D341Med (cell line): ENCODE measurements at regions not wholly inside any gene's neighbourhood (a gene's known extent, or its start where the extent isn't known, plus 50 kb on each side); places are given as distances from the start of the nearest gene placed in this dataset.

Experiments used
- DNase-seq: peaks from one replicate; pipeline ENCODE4 v3.0.0; 2012; ENCODE audit warnings: low spot score

- DNase-seq = no peak
Measured at GRCh38 chr18:50444539-50444938, 69.7 kb downstream of the SKA1 start.

DNA sequence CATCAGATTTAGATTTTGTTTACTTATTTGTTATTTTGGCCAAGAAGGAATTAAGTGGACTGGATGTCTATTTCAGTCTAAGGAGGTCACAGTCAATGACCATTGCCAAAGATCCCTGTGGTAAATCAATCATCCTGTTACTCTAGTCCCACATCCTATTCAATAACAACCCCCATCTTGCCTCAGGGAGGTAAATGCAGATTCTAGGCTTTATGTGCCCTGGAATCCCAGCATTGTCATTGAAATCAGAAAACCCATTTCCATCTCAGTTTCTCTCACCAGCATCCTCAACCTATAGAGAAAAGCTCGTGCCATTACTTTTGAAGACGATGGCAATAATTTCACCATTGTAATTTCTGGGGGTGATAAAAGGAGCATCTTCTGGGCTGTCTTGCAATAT, 71.8 kb downstream of the SKA1 start:
- no peak for DNase-seq

DNA sequence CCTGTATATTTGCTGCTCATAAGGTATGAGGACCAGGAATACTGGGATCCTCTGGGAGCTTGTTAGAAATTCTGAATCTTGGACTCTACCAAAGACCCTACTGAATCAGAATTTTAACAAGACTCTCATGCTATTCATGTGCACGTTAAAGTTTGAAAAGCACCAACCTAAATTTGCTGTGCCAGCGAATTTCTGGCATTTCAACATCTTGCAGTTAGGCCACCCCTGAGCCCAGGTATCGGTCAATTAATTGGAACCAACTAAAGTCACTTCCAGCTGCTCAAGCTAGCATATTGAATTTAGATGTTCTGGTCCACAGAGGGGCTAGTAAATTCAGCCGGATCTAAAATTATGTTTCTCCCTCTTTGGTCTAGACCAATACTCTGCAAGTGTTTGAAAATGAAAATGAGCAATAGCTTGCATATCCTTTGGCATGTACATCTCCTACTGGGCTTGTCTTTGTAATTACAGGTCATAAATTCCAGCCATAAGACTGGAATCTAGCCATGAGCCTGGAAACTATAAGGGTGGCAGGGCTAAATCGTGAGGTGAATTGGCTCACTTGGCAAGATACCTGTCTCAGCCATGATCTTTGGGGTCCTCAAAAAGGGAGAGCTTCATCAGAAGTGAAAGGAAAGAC, 72.4 kb downstream of the SKA1 start:
- DNase-seq = no peak

DNA sequence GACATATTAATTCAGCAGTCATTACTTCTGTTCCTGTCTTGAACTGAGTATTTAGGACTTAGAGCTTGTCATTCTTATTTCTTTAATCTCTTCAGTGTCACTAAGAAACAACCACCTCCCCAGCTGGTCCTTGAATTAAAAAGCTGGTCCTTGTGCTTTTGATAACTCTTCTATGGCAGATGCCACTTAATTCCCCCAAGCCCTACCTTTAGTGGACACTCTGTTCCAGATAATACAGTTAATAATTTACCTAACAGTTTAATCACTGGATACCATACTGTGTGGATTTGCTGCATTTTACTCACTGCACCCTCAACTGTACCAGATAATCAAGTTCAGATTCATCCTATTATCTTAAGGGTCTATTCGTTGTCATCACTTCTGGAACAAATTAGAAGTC, 73.1 kb downstream of the SKA1 start:
- no peak for DNase-seq

DNA sequence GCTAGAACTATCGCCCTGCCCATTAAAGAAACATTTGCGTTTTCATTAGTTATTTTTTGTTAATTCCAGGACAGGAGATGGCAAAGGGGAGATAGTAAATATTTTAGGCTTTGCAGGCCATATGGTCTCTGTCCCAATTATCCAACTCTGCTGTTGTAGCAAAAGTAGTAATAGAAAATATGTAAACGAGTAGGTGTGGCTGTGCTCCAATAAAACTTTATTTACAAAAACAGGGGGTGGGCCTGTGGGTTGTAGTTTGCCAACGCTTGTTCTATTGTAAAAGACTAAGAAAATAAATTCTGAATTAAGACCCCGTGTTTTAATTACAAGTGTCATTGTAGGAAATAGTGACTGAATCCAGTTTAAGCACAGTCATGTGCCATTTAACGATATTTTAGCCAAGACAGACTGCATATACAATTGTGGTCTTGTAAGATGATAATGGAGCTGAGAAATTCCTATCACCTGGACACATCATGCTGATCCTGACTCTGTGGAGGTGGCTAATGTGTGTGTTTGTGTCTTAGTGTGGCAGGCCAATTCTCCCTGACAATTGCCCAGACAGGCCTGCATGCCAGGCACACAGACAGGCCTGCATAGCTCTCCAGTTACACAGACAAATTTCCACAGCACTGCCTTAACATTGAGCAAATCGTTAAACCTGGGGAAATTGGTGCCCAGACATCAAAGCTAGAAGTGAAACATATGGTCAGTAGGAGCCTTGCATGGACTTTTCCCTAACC, 76.4 kb downstream of the SKA1 start:
- DNase-seq = no peak

DNA sequence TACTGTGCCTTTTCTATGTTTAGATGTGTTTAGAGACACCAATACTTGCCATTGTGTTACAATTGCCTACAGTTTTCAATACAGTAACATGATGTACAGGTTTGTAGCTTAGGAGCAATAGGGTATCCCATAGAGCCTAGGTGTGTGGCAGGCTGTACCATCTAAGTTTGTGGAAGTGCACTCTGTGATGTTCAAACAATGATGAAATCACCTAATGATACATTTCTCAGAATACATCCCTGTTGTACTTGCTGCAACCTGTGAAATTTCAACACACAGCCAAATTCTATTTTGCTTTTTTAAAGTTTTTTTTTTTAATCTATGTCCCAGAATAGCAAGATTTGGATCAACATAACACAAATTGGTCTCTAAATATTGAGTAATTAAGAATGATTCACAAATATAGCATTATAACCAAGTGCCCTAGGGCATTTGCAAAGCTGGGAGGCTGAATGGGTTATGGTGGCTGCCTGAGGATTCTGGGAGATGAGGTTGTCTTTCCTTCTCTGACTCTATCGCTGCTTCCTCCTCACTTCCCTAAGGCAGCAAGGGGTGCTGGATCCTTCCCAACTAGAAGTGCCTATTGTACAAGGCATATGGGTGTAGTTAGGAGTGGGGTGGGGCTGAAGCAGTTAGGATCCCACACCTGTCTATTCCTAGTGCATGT, 78.3 kb downstream of the SKA1 start:
- no peak for DNase-seq

DNA sequence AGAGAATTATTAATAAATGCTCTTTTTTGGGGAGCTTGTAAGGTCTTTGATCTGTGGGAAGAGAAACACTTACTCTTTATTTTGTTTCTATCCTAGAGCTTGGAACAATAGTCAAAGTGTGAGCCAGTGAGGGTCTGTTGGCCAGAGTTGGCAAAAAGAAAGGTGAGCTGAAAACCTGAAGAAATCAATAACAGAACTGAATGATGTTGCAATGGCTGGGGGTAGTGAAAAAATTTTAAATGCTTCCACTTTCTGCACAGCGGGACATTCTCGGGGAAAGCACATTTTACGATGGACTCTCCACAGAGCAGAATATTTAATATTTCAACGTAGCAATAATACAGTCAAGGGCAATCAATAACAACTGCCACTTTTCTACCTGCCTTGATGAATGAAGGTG, 78.9 kb downstream of the SKA1 start:
- no peak for DNase-seq

DNA sequence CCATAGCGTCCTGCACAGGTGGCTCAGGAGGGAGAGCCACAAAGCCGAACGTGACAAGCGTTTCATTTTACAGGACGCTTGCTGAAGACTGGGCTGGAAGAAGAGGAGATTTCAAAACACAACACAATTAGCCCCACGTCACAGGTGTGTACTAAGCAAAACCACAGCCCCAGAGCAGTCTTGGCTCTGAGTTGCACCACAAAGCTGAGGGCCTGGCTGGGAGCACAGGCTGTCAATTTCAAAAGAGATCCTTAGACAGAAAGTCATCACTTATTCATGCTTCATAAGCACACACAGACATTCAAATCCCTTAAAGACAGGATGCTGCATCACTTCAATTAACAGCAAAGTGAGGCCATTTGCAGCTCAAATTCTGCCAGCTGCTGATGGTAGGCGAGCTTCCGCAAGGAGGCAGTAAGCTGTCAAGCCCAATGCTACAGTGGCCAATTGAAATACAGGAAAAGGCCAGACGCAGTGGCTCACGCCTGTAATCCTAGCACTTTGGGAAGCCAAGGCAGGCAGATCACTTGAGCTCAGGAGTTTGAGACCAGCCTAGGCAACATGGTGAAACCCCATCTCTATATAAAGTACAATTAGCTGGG, 79.6 kb downstream of the SKA1 start:
- DNase-seq = no peak

DNA sequence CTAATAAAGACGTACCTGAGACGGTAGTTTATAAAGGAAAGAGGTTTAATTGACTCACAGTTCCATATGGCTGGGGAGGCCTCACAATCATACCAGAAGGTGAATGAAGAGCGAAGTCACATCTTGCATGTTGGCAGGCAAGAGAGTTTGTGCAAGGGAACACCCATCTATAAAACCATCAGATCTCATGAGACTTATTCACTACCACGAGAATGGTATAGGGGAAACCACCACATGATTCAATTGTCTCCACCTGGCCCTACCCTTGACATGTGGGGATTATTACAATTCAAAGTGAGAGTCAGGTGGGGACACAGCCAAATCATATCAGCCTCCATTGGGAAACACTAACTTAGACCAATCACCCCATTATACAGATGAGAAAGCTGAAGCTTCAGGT, 81.4 kb downstream of the SKA1 start:
- DNase-seq = no peak

GRCh38 chr18:50457639-50458038, 82.8 kb downstream of the SKA1 start:
- DNase-seq = no peak

GRCh38 chr18:50458366-50458765, 83.5 kb downstream of the SKA1 start:
- no peak for DNase-seq

- DNase-seq = no peak
Measured at GRCh38 chr18:50458796-50459195, 84.0 kb downstream of the SKA1 start.

- DNase-seq = no peak
Measured at GRCh38 chr18:50460062-50460461, 85.2 kb downstream of the SKA1 start.

DNA sequence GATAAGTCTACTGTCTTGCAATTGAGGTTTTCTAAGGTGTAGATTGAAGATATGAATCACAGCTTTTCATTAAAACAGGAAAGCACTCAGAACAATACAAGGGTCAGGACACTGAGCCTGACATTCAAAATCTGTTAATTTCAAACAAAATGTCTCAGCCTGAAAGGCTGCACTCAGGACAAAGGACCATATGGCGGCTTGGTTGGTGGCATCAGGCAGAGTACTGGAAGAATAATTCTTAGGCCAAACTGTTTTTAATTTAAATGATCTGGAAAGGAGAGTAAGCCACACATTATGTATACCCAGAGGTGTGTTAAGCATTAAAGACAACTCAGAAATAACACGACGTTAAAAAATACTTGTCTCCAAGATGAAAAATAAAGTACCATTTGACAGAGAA, 85.9 kb downstream of the SKA1 start:
- DNase-seq = no peak

DNA sequence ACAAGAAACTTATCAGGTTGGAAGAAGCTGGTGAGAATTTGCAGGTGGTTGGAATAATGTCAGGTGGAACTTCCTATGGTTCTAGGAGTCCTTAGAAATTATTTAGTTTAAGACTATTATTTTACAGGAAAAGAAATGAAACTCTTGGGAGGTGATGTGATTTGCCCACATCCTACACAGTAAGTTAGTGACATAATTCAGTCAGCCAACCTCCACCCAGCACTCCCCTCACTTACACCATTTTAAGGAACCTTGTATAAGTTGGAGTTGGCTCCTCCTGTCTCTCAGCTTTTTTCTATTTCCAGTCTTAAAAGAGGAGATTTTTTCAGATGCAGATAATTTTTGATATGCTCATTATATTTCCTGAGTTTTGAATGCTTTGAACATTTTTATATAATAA, 86.4 kb downstream of the SKA1 start:
- no peak for DNase-seq

DNA sequence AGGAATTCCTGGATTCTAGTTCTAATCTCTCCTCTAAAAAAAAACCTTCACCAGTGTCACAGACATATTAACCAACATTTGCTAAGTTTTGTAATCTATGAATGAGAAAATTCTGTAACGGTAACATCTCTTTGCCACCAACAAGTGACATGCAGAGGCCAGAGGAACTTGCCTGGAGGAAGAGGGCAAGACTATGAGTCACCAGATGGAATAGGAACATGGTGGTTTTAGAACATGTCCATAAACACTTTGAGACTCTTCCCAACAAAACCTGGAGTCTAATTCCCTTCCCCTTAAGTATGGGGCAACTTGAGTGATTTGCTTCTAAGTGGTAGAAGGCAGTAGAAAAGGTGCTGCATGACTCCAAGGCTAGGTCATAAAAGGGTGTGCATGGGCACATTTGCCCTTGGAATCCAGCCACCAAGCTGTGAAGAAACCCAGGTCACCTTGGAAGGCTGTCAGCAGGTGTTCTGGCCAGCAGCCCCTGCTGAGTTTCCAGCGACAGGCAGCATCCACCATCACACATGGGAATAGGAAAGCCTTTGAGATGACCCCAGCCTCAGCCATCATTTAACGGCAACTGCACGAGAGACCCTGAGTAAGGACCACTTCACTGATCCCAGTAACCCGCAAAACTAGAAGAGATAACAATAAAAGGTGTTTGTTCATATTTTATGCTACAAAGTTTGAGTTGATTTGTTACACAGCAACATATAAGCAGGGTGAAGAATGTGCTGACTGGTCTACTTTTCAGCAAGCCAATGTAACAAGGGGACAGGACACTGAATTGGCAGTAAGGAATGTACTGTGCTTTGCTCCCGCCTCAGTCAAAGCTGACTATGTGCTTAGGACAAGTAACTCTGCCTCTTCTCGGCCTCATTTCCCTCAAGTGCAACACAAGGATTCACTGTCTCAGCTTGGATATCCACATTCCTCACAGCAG, 90.6 kb downstream of the SKA1 start:
- no peak for DNase-seq

DNA sequence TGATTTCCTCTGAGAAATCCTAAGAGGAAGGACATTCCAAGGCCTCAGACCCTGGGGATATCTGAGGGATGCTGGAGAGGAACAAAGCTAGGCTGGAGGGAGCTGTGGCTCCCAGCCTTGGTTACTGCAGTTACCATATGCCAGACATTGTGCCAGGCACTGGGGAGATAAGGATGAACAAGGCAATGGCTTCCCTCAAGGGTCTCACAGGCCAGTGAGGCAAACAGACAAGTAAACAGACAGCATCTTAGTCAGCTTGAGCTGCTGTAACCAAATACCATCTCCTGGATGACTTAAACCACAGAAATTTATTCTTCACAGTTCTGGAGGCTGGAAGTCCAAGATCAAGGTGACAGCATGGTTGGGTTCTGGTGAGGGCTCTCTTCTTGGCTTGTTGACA, 91.8 kb downstream of the SKA1 start:
- no peak for DNase-seq

DNA sequence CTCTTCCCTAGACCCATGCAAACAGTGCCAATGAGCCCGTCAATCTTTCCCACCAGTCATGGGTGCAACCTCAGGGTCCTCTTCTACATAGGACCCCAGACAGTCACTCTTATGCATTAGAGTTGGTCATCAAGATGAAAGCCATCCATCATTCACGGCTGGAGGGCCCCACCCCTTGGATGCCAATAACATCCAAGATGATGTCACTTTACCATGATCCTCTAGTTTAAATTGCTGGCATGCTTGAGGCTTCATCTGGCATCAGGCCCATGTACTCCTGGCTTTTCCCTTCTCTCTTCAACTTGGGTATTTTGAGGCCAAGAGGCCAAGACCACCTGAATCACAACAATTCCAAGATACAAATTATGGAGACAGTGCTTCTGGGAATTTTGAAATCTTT, 91.1 kb upstream of the MAPK4 start:
- no peak for DNase-seq

DNA sequence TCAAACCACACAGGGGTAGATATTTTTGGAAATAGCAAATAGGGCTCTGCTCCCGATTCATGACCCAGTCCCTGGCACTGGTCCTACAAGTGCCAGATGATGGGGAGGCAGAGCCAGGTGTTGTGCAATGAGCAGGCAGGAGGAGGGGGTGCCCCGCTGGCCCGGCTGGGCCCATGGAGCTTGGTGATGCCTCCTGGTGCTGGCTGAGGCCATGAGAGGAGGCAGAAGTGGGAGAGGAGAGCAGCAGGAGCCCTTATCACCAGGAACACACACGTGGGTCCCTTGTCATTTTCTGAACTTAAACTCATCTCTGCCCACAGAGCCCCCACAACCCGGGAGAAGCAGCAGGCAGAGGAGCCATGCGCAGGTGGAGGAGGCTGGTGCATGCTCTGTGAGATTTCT, 90.5 kb upstream of the MAPK4 start:
- DNase-seq = no peak

GRCh38 chr18:50472941-50473340, 86.9 kb upstream of the MAPK4 start:
- no peak for DNase-seq

GRCh38 chr18:50473881-50474280, 86.0 kb upstream of the MAPK4 start:
- no peak for DNase-seq
